H54 (cell line): ENCODE measurements at regions not wholly inside any gene's neighbourhood (a gene's known extent, or its start where the extent isn't known, plus 50 kb on each side); places are given as distances from the start of the nearest gene placed in this dataset.

ENCODE experiments used
- DNase-seq: peaks from one replicate; pipeline ENCODE4 v3.0.0; 2011; ENCODE audit warnings: low spot score, mixed read lengths; ENCODE audit not compliant: insufficient read length
- FAIRE-seq: peaks from 3 replicates; lab custom pipeline; 2011; peaks lifted over from hg19 to GRCh38; lab: Jason Lieb, UNC
- POLR2A ChIP-seq: IDR thresholded peaks from 2 replicates; pipeline ENCODE4 v1.6.1; 2011; ENCODE audit warnings: low read depth, mild to moderate bottlenecking, low read length

- DNase-seq, result no peak
- FAIRE-seq, result peak; percentile 15
- TF ChIP-seq POLR2A, result no peak
Measured at GRCh38 chr5:89232139-89232603, 349.2 kb upstream of the MEF2C start.

GRCh38 chr5:89230178-89230577, 347.2 kb upstream of the MEF2C start:
- no peak for TF ChIP-seq POLR2A
- no peak for DNase-seq
- FAIRE-seq, result no peak

- DNase-seq, result no peak
- FAIRE-seq, result no peak
- no peak for TF ChIP-seq POLR2A
Measured at GRCh38 chr5:89229331-89230070, 346.5 kb upstream of the MEF2C start.

DNA sequence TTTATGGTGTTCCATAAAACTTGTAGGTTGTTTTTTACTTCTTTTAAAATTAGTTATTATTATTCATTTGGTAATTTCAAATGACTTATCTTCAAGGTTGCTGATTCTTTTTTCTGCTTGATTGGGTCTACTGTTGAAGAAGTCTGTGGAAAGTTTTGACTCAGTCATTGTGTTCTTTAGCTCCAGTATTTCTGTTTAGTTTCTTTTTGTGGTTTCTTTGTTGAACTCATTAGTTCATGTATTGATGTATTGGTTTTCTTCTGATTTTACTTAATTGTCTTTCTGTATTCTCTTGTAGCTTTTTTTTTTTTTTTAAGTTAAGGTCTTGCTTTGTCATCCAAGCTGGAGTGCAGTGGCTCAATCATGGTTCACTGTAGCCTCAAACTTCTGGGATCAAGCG, 345.4 kb upstream of the MEF2C start:
- TF ChIP-seq POLR2A, result no peak
- FAIRE-seq, result no peak
- no peak for DNase-seq

DNA sequence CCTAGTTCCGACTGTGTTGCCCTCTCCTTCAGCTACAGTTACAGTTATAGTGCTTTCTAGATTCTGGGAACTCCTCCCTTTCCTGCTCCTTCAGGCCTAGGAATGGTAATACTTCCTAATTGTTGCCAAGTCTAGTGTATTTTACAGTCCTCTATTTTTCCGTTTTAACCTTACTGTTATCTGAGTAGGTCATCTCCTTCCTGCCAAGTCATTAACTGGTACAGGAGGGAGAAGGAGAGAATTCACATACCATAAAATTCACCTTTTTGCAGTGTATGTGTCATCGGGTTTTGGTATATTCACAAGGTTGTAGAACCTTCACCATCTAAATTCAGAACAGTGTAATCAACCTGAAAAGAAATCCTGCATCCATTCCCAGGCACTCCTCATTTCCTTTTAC, 335.4 kb upstream of the MEF2C start:
- no peak for DNase-seq
- FAIRE-seq, result no peak
- TF ChIP-seq POLR2A, result no peak

GRCh38 chr5:89216606-89217005, 333.6 kb upstream of the MEF2C start:
- TF ChIP-seq POLR2A, result no peak

GRCh38 chr5:89213573-89213972, 330.6 kb upstream of the MEF2C start:
- FAIRE-seq (no peak), DNase-seq (no peak)
- no peak for TF ChIP-seq POLR2A

More at GRCh38 chr5:89216606-89217005, 333.6 kb upstream of the MEF2C start:
- no peak for DNase-seq
- no peak for FAIRE-seq

DNA sequence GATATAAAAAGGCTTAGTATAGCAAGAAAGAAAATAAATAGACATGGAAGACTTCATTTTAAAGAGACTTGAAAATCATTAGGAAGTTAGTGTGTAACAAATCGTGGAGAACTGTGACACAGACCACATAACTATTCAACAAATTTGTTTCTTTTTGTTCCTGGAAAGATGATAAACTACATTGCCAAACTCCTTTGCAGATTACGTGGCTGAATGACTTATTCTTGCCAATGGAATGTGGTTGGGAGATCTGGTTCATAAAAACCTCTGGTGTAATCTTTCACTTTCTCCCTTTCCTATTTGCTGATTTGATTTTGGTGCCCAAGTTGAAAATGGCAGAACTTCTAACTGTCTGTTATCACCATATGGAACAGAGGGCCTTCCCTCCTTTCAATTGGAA, 328.9 kb upstream of the MEF2C start:
- DNase-seq (peak; percentile 23), FAIRE-seq (peak; percentile 93)
- TF ChIP-seq POLR2A, result no peak

DNA sequence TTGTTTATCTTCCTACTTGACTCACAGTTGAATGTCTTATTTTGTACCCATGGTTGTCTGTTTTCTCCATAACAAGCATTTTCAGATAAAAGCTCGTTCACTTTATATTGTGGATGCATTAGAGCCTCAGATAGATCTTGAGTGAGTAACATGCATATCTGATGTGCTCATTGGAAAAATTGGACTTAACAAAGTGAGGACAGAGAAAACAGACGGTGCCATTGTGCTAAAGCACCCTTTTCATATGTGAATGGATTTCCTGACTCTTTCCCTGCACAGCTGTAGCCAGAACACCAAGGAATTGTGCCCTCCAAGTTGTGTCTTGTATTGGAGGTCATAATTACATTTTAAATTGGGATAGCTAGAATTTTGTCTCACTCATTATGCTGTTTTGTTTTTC, 325.8 kb upstream of the MEF2C start:
- TF ChIP-seq POLR2A, result no peak
- DNase-seq (no peak), FAIRE-seq (no peak)

- FAIRE-seq, result no peak
- no peak for DNase-seq
- TF ChIP-seq POLR2A, result no peak
Measured at GRCh38 chr5:89208392-89208791, 325.4 kb upstream of the MEF2C start.

DNA sequence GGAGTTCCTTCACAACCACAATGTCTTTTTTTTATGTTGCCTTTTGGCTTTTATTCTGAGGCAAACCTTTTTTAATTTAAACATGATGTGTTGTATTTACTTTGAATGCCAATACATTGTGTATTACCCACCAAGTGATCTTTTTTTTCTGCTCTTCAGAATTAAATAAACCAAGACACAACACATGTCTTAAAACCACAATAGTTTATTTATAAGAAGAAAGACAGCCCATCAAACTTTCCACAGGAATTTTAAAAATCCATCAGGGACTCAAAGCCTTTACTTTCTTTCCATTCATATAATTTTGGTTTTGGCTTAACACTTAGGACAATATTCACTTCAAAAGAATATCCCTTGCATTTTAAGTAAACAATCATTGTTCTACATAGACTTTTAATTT, 321.8 kb upstream of the MEF2C start:
- TF ChIP-seq POLR2A, result no peak
- FAIRE-seq (no peak), DNase-seq (no peak)

DNA sequence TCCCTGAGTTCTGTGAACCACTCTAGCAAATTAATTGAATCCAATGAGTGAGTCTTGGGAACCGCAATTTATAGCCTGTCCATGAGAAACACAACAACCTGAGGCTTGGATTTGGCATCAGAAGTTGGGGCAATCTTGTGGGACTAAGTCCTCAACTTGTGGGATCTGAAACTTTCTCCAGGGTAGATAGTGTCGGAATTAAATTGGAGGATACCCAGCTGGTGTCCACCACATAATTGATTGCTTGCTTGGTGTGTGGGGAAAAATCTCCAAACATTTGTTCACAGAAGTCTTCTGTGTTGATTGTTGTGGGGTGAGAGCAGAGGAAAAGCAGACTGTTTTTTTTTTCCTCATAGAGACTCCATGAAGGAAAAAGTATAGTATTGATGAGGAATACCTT, 320.6 kb upstream of the MEF2C start:
- no peak for FAIRE-seq
- TF ChIP-seq POLR2A, result no peak
- no peak for DNase-seq

DNA sequence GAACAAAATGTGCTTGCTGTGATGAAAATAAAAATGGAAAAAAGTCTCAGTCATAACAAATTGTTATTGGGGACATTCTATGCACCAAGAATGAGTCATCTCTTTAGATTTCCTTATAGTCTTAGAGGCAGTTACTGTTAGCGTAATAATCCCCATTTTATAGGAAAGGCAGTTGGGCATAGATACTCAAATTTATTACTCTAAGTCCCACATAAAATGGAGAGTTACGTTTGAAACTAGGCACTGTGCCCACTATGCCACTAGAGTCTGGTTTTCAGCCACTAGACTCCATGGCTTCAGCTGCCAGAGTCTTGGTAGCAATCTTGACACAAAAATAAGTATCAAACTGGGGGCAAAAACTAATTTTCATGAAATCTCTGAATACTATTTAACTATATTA, 317.9 kb upstream of the MEF2C start:
- TF ChIP-seq POLR2A, result no peak
- no peak for DNase-seq

DNA sequence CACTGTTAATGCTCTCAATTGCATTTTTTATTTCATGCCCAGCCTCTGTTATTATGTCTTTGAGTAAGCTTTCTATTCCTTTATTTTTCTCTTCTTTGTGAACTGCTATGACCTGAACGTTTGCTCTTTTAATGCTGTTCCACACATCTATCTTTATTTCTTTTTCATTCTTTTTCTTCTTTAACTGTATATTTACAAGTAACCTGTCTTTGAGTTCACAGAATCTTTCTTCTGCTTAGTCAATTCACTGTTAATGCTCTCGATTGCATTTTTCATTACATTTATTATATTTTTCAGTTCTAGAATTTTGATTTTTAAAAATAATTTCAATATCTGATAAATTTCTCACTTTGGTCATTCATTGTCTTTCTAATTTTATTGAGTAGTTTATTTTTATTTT, 316.3 kb upstream of the MEF2C start:
- FAIRE-seq (no peak), DNase-seq (no peak)
- TF ChIP-seq POLR2A, result no peak

More for the DNA sequence above, 317.9 kb upstream of the MEF2C start:
- FAIRE-seq, result no peak

GRCh38 chr5:89191374-89191773, 308.4 kb upstream of the MEF2C start:
- DNase-seq, result no peak
- no peak for TF ChIP-seq POLR2A
- FAIRE-seq, result no peak

GRCh38 chr5:89190515-89191265, 307.7 kb upstream of the MEF2C start:
- FAIRE-seq, result no peak
- TF ChIP-seq POLR2A, result no peak
- DNase-seq, result no peak
